HFF-Myc (cell line): ENCODE measurements at regions not wholly inside any gene's neighbourhood (a gene's known extent, or its start where the extent isn't known, plus 50 kb on each side); places are given as distances from the start of the nearest gene placed in this dataset.

ENCODE experiments used
- DNase-seq: peaks from one replicate; pipeline ENCODE4 v3.0.0-alpha.2; 2011; ENCODE audit warnings: low read depth; ENCODE audit errors: extremely low read depth
- H3K4me3 ChIP-seq: replicated peaks from 2 replicates; pipeline ENCODE4 v1.5.1; 2011; ENCODE audit warnings: low read depth, mild to moderate bottlenecking, control low read depth, low read length
- CTCF ChIP-seq: IDR thresholded peaks from 2 replicates; pipeline ENCODE4 v1.5.1; 2012; ENCODE audit warnings: mild to moderate bottlenecking, low read depth, low read length, control low read depth; ENCODE audit errors: missing control alignments

- no peak for TF ChIP-seq CTCF
- H3K4me3 ChIP-seq = no peak overlapping the region
- no peak for DNase-seq
Observed at GRCh38 chr2:7683708-7684107, 766.5 kb downstream of the RNF144A start.

GRCh38 chr2:7685342-7686015, 768.3 kb downstream of the RNF144A start:
- no peak for TF ChIP-seq CTCF
- no peak overlapping the region for H3K4me3 ChIP-seq
- DNase-seq = no peak

GRCh38 chr2:7686016-7686385, 768.8 kb downstream of the RNF144A start:
- no peak for DNase-seq
- no peak overlapping the region for H3K4me3 ChIP-seq
- TF ChIP-seq CTCF = no peak

- no peak for DNase-seq
- no peak overlapping the region for H3K4me3 ChIP-seq
- TF ChIP-seq CTCF = no peak
Observed at GRCh38 chr2:7691961-7692656, 774.9 kb downstream of the RNF144A start.

GRCh38 chr2:7692657-7693161, 775.5 kb downstream of the RNF144A start:
- DNase-seq = no peak

More at GRCh38 chr2:7692657-7693161, 775.5 kb downstream of the RNF144A start:
- TF ChIP-seq CTCF = no peak
- no peak overlapping the region for H3K4me3 ChIP-seq
